DMS 273 (cell line): ENCODE measurements at regions not wholly inside any gene's neighbourhood (a gene's known extent, or its start where the extent isn't known, plus 50 kb on each side); places are given as distances from the start of the nearest gene placed in this dataset.
A peak's percentile ranks its signal among the peaks of the same experiment; 100 is the strongest.
"Not testable (repeated sequence)": the region's sequence is repeated elsewhere in the genome, so short reads cannot be mapped to it uniquely, and the experiment has no call there.

Source experiments
- DNase-seq: peaks from one replicate; lab custom pipeline; 2025; ENCODE audit not compliant: unreplicated experiment; lab: John Stamatoyannopoulos, UW

- no peak for DNase-seq
These were observed 1331.5 kb downstream of the CDH8 start for GRCh38 chr16:60704726-60705125.

GRCh38 chr16:60703096-60703495 is 1333.1 kb downstream of the CDH8 start:
- DNase-seq, result no peak

DNA sequence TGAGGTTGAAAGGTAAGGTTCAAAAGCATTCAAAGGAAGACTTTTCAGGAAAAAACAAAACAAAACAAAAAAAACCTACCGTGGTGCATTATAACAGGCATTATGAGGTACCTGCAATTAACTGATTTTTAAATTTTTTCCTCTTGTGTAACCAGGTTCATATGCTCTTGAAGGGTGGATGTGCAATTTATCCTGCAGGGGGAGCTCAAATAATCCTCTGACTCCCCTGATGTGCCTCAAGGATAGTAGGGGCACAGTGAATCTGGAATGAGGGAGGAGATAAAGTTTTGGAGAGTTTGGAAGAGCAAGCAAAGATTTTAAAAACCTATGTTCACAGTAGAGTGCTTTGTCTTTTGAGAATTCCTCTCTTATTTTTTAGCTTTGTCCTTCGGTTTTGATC is 1349.4 kb downstream of the CDH8 start:
- DNase-seq, result peak; percentile 5

GRCh38 chr16:60684002-60684401 is 1352.2 kb downstream of the CDH8 start:
- no peak for DNase-seq

GRCh38 chr16:60682219-60682618 is 1354.0 kb downstream of the CDH8 start:
- DNase-seq, result no peak

- DNase-seq, result peak; percentile 60
These were observed 1355.2 kb downstream of the CDH8 start for GRCh38 chr16:60681043-60681442.

DNA sequence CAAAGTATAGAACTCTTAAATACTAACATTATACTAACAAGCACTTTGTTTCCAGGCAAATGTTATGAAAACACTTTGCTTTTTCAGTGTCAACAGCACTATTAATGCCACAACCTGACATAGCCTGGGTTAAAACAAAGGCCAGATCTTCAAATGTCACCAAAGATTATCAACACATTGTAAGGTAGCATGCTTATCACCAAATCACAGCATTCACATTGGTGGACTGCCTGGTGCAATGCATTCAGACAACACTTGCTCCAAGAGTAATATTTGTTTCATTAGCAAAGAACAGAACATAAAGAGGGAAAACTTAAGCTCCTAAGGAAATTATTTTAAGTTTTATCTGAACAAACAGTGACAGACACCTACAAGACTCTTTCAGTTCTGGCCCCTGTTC is 1361.2 kb downstream of the CDH8 start:
- DNase-seq, result no peak

GRCh38 chr16:60674241-60674640 is 1362.0 kb downstream of the CDH8 start:
- DNase-seq, result no peak

- DNase-seq, result no peak
These were observed 1380.6 kb downstream of the CDH8 start for GRCh38 chr16:60655514-60656153.

DNA sequence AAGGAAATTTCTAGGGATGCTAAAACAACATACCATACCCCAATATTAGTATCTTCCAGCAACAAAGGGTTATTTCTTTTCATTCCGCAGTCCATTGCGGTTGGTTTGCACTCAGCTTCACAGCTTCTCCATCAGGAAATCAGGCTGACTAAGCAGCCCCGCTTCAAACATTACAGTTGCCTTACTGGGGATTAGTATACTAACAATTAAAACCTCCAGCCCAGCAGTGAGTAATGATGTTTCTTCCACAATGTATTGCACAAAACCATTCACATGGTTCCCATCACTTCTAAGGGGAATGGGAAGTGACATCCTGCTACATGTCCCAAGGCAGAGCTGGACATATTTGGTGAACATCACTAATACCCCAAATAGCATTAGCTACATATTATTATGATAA is 1384.9 kb downstream of the CDH8 start:
- DNase-seq, result no peak

- no peak for DNase-seq
These were observed 1387.9 kb downstream of the CDH8 start for GRCh38 chr16:60648290-60648689.

- not testable (repeated sequence) for DNase-seq
These were observed 1388.8 kb downstream of the CDH8 start for GRCh38 chr16:60647388-60647787.

GRCh38 chr16:60646631-60647030 is 1389.6 kb downstream of the CDH8 start:
- no peak for DNase-seq

DNA sequence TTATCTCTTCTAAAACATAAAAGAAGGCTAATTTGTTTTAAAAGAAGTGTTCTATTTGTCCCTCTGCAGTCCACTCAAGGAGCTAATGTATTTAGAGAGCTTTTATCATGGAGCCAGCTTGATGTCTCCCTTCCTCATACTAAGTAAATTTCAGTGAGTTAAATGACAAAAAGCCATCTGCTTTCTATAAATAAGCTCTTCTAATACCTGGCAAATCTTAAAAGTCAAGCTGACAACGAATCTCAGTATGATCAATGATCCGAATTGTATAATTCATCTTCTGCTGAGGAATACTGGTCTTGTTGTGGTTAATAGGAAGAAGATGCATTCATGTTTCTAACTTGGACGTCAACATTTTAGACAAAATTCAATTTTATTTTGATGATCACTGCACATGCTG is 1390.7 kb downstream of the CDH8 start:
- DNase-seq, result no peak

DNA sequence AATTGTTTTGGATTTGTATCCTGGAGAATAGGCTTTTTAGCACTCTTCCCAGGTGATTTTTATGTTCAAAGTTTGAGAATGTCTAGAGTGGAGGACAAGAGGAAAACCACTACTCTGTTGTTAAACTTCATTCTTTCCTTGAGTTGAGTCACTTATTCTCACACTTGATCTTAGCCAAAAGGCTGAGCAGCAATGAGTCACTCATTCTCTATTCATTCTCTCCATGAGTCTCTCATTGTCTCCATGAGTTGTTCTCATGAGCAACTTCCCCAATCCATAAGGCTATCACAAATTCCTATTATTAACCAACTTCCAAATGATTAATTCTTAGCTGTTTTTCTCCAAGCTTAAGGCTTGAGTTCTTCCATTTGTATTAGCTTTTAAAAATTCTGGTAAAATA is 1393.3 kb downstream of the CDH8 start:
- DNase-seq, result no peak

DNA sequence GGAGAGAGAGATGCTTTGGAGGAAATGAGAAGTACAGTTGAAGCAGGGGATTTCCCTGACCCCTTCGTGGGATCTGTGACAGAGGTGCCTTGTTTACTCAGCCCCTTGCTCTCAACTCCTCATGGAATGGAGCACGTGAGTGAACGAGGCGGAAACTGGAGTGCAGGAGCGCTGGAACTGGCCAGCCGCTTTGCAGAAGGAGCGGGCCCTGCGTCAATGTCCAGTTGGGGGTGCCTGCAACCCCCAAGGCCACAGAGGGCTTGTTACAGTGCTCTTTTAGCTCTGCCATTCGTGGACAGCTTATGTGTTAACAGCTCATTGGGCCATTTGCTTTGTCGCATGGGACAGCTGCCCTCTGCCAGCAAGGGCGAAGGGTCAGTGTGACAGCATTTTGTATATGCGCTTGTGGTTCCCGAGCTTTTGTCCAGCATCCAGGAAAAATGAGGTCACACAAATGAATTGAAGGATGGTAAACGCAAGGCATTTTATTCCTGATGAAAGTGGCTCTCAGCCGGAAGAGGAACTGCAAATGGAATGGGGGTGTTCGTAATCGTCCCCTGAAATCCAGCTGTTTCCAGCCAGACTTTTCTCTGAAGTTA is 1395.1 kb downstream of the CDH8 start:
- DNase-seq, result no peak

GRCh38 chr16:60640038-60640437 is 1396.2 kb downstream of the CDH8 start:
- DNase-seq, result no peak

DNA sequence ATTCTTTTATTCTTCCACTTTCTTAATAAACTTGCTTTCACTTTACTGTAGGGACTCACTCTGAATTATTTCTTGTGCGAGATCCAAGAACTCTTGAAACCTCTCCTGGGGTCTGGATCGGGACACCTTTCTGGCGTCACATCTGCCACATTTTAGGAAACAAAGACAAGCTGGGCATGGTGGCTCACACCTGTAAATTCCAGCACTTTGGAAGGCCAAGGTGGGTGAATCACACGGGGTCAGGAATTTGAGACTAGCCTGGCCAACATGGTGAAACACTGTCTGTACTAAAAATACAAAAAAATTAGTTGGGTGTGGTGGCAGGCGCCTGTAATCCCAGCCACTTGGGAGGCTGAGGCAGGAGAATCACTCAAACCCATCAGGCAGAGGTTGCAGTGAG is 1399.6 kb downstream of the CDH8 start:
- DNase-seq, result not testable (repeated sequence)

GRCh38 chr16:60636117-60636516 is 1400.1 kb downstream of the CDH8 start:
- DNase-seq, result no peak

DNA sequence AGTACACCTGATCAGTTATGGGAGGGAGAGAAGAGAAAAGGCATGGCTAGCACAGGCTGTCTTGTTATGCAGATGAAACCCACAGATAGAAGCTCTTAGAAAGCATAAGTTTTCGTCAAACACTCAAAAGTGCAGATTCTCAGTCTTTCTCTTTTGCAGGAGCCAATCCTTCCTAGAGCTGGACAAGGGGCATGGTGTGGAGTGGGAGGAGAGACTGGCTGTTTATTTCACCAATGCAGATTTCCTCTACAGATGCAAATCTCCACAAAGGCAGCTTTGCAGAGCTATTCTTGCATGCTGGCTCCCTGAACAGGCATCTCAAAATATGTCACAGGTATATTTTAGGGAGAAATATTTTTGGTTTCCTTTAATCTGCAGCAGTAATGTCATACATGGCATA is 1400.7 kb downstream of the CDH8 start:
- no peak for DNase-seq

DNA sequence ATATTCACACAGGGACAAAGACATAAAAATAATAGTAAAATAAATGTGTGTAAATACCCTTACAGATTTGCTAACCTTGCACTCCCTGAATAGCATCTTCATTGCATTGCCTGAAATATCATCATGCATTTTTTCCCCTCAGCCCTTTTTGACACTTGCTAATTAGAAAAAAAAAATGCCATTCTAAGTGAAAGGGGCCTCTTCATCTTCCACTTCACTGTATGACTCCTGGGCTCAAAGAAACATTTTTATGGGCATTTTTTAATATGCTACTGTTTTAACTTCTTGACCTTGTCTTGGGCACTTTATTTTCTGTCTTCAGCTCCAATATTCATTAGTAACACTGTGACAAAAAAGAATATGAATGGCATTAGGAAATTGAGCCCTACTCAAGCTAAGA is 1424.4 kb downstream of the CDH8 start:
- no peak for DNase-seq

DNA sequence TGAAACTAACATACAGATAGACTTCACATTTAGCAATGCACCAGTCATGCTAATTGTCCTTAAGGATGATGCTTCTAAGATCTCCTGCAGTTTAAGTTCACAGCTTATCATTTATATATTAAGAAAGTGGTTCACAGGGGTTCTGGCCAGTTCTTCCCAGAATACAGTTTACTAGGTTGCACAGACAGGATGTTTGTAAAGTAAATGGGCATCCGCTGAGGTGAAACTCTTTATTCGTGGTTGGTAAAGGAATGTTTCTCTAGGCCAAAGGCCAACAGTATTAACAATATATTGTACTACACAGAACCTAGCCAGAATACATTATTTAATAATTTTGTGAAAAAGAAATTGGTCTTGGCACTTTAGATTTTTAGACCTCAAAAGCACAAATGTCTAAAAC is 1427.3 kb downstream of the CDH8 start:
- DNase-seq, result no peak

DNA sequence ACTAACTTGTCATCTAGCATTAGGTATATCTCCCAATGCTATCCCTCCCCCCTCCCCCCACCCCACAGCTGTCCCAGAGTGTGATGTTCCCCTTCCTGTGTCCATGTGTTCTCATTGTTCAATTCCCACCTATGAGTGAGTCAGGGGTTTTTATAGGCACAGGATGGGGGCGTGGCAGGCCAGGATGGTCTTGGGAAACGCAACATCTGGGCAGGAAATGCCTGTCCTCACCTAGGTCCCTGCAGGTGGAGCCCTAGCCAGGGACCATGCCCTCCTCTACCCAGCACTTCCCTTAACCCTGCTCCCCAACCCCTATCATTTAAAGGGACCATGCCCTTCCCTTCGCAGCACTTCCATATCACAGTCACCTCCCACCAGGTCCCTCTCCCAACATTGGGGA is 1430.6 kb downstream of the CDH8 start:
- DNase-seq, result not testable (repeated sequence)
